HFF-Myc (cell line): ENCODE measurements at regions not wholly inside any gene's neighbourhood (a gene's known extent, or its start where the extent isn't known, plus 50 kb on each side); places are given as distances from the start of the nearest gene placed in this dataset.
"Not testable (repeated sequence)": the region's sequence is repeated elsewhere in the genome, so short reads cannot be mapped to it uniquely, and the experiment has no call there.

Experiments used
- DNase-seq: peaks from one replicate; pipeline ENCODE4 v3.0.0-alpha.2; 2011; ENCODE audit warnings: low read depth; ENCODE audit errors: extremely low read depth
- H3K4me3 ChIP-seq: replicated peaks from 2 replicates; pipeline ENCODE4 v1.5.1; 2011; ENCODE audit warnings: low read depth, mild to moderate bottlenecking, control low read depth, low read length

DNA sequence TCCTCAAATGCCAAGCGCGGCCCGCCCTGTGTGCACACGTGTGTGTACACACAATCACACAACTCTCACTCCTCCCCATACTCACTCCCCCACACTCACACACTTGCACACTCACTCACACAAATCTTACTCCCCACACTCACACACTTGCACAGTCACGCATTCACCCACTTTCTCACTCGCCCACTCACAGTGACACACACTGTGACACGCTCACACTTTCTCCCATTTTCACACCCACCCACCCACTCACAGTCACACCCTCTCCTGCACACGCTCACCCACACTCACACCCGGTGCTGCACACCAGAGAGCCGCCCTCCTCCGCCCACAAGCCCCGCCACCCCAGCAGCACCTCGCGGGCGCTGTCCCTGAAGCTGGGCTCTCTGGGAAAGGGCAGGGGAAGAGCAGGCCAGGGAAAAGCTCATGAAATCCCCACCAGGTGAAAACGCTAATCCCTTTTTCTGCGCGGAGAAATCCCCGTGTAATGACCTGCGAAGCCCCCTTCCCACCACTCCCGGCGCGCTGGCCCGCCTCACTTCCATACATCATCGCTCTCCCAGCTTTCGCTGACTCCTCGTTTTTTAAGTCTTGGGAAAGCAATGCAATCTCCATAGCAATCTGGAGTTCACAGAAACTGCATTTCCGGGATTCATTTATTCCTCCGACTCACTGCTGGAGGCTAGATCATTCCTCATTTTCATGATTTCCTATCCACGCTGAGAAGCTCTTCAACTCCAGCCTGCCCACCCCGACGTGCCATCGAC is 211.6 kb upstream of the LRRC61 start:
- not testable (repeated sequence) for DNase-seq, H3K4me3 ChIP-seq

- not testable (repeated sequence) for H3K4me3 ChIP-seq, DNase-seq
These were observed 209.9 kb upstream of the LRRC61 start for GRCh38 chr7:150113301-150113700.

GRCh38 chr7:150114591-150114990 is 208.6 kb upstream of the LRRC61 start:
- DNase-seq, H3K4me3 ChIP-seq: not testable (repeated sequence)

DNA sequence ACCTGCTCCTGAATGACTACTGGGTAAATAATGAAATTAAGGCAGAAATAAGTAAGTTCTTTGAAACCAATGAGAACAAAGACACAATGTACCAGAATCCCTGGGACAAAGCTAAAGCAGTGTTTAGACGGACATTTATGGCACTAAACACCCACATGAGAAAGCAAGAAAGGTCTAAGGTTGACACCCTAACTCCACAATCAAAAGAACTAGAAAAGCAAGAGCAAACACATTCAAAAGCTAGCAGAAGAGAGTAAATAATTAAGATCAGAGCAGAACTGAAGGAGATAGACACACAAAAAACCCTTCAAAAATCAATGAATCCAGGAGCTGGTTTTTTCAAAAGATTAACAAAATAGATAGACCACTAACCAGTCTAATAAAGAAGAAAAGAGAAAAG is 203.2 kb upstream of the LRRC61 start:
- H3K4me3 ChIP-seq, DNase-seq: not testable (repeated sequence)

- not testable (repeated sequence) for DNase-seq, H3K4me3 ChIP-seq
These were observed 197.3 kb upstream of the LRRC61 start for GRCh38 chr7:150125831-150126230.

GRCh38 chr7:150134451-150134850 is 188.7 kb upstream of the LRRC61 start:
- not testable (repeated sequence) for DNase-seq, H3K4me3 ChIP-seq

- not testable (repeated sequence) for DNase-seq, H3K4me3 ChIP-seq
These were observed 187.4 kb upstream of the LRRC61 start for GRCh38 chr7:150135620-150136190.

DNA sequence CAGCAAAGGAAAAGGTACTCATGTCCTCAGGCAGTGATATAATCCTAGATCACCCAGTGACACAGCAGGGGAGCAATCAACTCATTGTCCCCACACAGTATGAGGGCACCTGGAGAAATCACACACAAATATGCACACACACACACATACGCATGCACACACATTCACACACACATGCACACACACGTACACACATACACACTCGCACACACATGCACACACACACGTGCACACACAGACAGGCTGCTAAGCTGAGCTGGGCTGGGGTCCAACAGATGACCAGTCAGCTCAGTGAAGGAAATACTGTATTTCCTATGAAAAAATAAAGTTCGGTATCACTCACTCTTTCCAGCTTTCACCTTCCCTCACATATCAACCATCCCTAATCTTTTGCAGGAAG is 183.3 kb upstream of the LRRC61 start:
- not testable (repeated sequence) for H3K4me3 ChIP-seq

GRCh38 chr7:150141525-150142345 is 181.4 kb upstream of the LRRC61 start:
- DNase-seq, H3K4me3 ChIP-seq: not testable (repeated sequence)

More for the DNA sequence above, 183.3 kb upstream of the LRRC61 start:
- DNase-seq = not testable (repeated sequence)

DNA sequence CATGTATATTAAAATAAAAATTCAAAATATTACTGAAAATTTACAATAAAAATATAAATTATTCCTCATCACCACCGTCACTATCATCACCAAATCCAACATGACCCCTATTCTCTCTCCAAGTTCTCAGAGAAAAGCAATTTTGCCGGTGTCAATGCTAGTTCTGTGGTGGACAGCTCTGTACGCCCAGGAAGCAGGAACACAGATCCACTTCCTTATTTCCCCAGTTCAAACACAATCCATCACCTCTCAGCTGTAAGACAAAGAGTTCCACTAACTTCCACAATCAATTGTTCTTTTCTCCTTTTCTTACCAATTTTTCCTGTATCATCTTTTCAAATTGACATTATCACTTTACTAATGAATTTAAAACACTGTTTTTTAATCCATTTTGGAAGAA is 177.0 kb upstream of the LRRC61 start:
- DNase-seq, H3K4me3 ChIP-seq: not testable (repeated sequence)

GRCh38 chr7:150147524-150147923 is 175.6 kb upstream of the LRRC61 start:
- DNase-seq, H3K4me3 ChIP-seq: not testable (repeated sequence)

DNA sequence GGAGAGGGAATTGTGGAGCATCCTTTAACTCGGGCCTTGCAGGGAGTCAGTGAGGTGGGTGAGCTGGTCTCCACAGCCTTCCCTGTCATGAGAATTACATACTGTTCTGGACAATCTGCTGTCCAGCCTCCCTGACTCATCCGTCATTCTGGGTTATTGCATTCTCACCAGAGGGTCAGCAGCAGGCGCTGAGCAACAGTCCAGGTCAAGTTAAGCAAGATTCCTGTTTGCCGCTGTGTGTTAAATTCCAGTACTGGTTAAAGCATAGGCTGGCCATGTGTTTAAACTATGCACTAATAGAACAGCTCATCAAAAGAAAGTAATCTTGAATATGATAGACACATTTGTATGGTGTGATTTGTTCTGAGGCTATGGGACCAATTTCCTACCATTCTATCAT is 167.1 kb upstream of the LRRC61 start:
- not testable (repeated sequence) for DNase-seq, H3K4me3 ChIP-seq

GRCh38 chr7:150158696-150159095 is 164.5 kb upstream of the LRRC61 start:
- H3K4me3 ChIP-seq, DNase-seq: not testable (repeated sequence)

- not testable (repeated sequence) for H3K4me3 ChIP-seq, DNase-seq
These were observed 153.6 kb upstream of the LRRC61 start for GRCh38 chr7:150169515-150169914.

DNA sequence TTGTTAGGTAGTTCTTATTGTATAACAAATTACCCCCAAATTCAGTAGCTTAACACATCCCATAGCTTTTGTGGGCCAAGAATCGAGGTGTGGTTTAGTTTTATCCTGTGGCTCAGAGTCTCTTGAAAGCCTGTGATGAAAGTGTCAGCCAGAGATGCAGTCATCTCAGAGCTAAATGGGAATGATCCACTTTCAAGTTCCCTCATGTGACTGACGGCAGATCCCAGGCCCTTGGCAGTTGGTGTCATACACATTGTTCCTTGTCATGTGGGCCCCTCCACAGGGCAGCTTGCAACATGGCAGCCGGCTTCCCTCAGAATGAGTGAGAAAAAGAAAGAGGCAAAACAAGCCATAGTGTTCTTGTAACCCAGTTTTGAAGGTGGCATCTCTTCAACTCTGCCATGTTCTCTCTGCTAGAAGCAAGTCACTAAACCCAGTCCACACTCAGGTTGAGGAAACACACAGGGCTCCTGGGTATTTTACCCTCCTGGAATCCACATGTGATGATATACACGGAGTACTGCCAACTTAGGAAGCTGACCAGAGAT is 153.1 kb upstream of the LRRC61 start:
- DNase-seq, H3K4me3 ChIP-seq: not testable (repeated sequence)

DNA sequence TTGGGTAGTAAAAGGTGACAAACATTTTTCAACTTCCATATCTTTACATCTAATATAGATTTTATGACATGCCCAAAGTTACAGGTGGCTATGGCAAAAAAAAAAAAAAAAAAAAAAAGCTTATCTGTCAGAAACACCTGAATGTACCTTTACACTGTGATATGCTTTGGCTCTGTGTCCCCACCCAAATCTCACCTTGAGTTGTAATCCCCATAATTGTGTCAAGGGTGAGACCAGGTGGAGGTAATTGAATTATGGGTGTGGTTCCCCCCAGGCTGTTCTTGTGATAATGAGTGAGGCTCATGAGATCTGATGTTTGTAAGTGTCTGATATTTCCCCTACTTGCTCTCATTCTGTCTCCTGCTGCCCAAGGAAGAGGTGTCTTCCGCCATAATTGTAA is 139.6 kb upstream of the LRRC61 start:
- H3K4me3 ChIP-seq, DNase-seq: not testable (repeated sequence)

DNA sequence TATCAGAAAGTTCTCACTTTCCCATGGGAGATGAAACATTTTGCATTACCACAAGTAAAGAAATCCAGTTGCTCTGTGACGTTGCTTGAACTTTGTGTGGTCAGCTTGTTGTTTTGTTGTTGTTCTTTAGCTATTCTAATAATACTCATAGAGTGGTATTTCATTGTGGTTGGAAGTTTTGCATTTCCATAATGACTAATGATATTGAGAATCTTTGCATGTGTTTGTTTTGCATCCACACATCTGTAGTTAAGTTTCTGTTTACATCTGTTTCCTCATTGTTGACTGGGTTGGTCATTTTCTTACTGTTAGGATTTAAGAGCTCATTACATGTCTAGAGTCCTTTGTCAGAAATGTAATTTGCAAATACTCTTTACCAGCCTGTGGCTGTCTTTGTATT is 133.2 kb upstream of the LRRC61 start:
- not testable (repeated sequence) for DNase-seq, H3K4me3 ChIP-seq

- DNase-seq = not testable (repeated sequence)
These were observed 130.6 kb upstream of the LRRC61 start for GRCh38 chr7:150192541-150192940.

DNA sequence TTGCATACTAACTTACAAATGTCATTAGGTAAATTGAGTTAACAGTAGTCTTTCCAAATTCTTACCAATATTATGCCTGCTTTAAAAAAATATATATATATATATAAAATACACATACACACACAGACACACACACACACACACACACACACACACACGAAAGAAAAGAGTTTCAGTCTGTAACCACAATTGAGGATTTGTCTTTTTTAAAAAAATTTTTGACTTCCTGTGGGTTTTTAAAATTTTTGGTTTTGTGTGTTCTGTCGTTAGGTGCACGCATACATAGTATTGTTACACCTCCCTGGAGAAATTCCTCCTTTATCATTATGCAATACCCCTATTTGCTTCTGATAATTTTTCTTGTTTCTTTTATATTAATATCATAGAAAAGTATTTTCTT is 129.3 kb upstream of the LRRC61 start:
- DNase-seq, H3K4me3 ChIP-seq: not testable (repeated sequence)

More at GRCh38 chr7:150192541-150192940, 130.6 kb upstream of the LRRC61 start:
- H3K4me3 ChIP-seq = not testable (repeated sequence)
